ENCODE measurements at regions not wholly inside any gene's neighbourhood (a gene's known extent, or its start where the extent isn't known, plus 50 kb on each side); places are given as distances from the start of the nearest gene placed in this dataset.

DNA sequence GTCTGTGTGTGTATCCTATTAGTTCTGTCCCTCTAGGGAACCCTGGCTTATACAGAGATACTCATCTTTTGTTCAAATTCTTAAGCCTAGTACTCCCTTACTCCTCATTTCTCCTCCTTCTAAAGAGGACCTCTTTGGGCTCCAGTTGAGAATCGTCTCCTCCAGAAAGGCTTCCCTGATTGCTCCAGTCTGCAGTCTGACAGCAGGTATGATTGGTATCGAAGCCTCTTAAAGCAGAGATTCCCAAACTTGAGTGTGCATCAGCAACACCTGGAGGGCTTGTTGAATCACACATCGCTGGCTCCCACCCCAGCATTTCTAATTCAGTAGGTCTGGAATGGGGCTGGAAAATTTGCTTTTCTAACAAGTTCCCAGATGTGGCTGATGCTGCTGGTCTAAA, 60.9 kb upstream of the NMNAT3 start:
- TF ChIP-seq, protein P1, sequence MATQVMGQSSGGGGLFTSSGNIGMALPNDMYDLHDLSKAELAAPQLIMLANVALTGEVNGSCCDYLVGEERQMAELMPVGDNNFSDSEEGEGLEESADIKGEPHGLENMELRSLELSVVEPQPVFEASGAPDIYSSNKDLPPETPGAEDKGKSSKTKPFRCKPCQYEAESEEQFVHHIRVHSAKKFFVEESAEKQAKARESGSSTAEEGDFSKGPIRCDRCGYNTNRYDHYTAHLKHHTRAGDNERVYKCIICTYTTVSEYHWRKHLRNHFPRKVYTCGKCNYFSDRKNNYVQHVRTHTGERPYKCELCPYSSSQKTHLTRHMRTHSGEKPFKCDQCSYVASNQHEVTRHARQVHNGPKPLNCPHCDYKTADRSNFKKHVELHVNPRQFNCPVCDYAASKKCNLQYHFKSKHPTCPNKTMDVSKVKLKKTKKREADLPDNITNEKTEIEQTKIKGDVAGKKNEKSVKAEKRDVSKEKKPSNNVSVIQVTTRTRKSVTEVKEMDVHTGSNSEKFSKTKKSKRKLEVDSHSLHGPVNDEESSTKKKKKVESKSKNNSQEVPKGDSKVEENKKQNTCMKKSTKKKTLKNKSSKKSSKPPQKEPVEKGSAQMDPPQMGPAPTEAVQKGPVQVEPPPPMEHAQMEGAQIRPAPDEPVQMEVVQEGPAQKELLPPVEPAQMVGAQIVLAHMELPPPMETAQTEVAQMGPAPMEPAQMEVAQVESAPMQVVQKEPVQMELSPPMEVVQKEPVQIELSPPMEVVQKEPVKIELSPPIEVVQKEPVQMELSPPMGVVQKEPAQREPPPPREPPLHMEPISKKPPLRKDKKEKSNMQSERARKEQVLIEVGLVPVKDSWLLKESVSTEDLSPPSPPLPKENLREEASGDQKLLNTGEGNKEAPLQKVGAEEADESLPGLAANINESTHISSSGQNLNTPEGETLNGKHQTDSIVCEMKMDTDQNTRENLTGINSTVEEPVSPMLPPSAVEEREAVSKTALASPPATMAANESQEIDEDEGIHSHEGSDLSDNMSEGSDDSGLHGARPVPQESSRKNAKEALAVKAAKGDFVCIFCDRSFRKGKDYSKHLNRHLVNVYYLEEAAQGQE (IDR thresholded peaks at IDR 0.05; ENCODE audit: insufficient read depth in 1 of 2, low read depth in 2 of 2, low read length in 2 of 2): no peak
- no peak for TF ChIP-seq FOXP2 (optimal IDR thresholded peaks at IDR 0.05; ENCODE audit: borderline replicate concordance, extremely low read depth, extremely low read length, insufficient read depth)
- TF ChIP-seq POLR2AphosphoS5 (IDR thresholded peaks at IDR 0.05; ENCODE audit: low read depth, low read length): no peak
- TF ChIP-seq SIN3A (IDR thresholded peaks at IDR 0.05; ENCODE audit: borderline replicate concordance, insufficient read depth, low read length): no peak
- TF ChIP-seq TAF1 (IDR thresholded peaks at IDR 0.05; ENCODE audit: borderline replicate concordance, insufficient read depth, low read length): no peak

DNA sequence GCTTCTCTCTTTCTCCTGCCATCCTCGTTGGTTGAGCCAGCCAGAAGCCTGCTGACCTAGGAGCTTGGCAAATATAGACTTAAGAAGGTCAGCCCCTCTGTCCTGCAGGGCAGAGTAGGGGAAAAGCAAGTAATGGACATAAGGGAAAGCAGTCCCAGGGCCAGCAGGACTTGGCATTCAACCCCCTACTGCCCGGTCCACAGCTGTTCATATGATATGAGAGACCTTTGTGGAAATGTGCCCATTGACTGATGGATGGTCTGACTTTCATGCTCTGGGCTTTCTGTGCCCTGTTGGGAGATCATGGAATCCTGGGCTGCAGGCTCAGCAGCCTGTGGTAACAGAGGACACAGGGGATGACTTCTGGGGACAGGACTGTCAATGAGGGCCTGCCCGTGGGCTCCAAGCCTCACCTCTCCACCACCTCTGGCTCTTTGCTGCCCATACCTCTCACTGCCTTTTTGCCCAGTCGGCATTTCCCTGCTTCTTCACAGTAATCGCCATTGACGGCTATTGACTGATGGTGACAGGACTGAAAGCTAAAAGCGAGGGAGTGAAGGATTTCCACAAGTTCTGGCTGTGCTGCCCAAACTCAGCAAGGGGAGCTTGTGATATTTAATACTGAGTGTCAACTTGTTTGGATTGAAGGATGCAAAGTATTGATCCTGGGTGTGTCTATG, 60.0 kb upstream of the NMNAT3 start:
- no peak for TF ChIP-seq FOXP2 (optimal IDR thresholded peaks at IDR 0.05; ENCODE audit: borderline replicate concordance, extremely low read depth, extremely low read length, insufficient read depth)
- no peak for TF ChIP-seq SIN3A (IDR thresholded peaks at IDR 0.05; ENCODE audit: borderline replicate concordance, insufficient read depth, low read length)

DNA sequence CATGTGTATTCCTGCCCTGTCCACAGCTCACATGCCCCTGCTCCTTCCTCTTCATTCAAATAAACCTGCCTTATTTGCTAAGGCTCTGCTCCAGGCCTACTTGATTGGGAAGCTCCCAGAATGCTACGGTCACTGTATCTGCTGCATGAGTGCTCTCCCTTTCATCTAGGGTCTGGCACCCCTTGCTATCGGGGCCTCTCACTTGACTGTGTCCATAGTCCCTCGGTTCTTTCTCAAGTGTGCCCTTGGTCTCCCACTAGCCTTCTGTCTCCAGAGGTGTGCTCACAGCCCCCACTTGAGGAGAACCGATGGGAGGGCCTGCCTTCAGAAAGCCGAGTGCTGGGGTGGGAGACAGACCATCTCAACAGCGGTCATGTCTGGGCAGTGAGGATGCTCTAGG, 57.4 kb upstream of the NMNAT3 start:
- TF ChIP-seq TAF1 (IDR thresholded peaks at IDR 0.05; ENCODE audit: borderline replicate concordance, insufficient read depth, low read length) (no peak), POLR2AphosphoS5 (IDR thresholded peaks at IDR 0.05; ENCODE audit: low read depth, low read length) (no peak), SIN3A (IDR thresholded peaks at IDR 0.05; ENCODE audit: borderline replicate concordance, insufficient read depth, low read length) (no peak), FOXP2 (optimal IDR thresholded peaks at IDR 0.05; ENCODE audit: borderline replicate concordance, extremely low read depth, extremely low read length, insufficient read depth) (no peak)
- TF ChIP-seq, protein P1 (IDR thresholded peaks at IDR 0.05; ENCODE audit: insufficient read depth in 1 of 2, low read depth in 2 of 2, low read length in 2 of 2): no peak

DNA sequence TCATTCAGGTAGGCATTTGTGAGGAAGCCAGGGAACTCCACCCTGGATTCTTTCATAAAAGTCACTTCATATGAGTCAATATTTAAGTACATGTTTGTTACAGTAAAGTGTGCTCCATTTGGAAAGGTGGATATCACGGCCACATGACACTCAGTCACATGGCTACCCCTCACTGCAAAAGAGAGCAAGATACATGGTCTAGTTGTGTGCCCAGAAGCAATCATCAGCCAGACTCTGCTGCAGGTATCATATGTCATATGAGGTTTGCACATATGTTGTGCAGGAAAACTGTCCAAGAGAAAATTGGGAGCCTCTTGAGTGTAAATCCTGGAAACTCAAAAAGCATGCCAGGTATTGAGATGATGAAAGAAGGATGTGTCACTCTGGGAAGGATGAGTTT, 55.0 kb upstream of the NMNAT3 start:
- TF ChIP-seq FOXP2 (optimal IDR thresholded peaks at IDR 0.05; ENCODE audit: borderline replicate concordance, extremely low read depth, extremely low read length, insufficient read depth): no peak
- TF ChIP-seq TAF1 (IDR thresholded peaks at IDR 0.05; ENCODE audit: borderline replicate concordance, insufficient read depth, low read length): no peak
- TF ChIP-seq POLR2AphosphoS5 (IDR thresholded peaks at IDR 0.05; ENCODE audit: low read depth, low read length): no peak
- no peak for TF ChIP-seq SIN3A (IDR thresholded peaks at IDR 0.05; ENCODE audit: borderline replicate concordance, insufficient read depth, low read length)
- TF ChIP-seq, protein P1 (IDR thresholded peaks at IDR 0.05; ENCODE audit: insufficient read depth in 1 of 2, low read depth in 2 of 2, low read length in 2 of 2): no peak

DNA sequence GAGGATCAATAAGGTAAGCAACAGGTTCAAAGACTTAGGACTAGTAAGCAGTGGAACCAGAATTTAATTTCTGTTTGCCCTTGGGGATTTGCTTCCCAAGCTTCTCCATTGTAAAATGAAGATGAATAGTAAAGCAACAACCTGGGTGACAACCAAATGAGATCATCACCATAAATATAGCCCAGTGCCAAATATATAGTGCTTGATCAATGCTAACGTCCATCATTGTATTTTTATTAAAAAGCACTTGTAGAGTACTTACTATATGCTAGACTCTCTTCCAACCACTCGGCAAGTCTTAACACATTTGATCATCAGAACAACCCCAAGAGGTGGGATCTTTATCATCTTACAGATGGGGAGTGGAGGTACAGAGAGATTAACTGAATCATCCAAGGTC, 51.5 kb upstream of the NMNAT3 start:
- TF ChIP-seq, protein P1 (IDR thresholded peaks at IDR 0.05; ENCODE audit: insufficient read depth in 1 of 2, low read depth in 2 of 2, low read length in 2 of 2): no peak
- TF ChIP-seq SIN3A (IDR thresholded peaks at IDR 0.05; ENCODE audit: borderline replicate concordance, insufficient read depth, low read length): no peak
- TF ChIP-seq POLR2AphosphoS5 (IDR thresholded peaks at IDR 0.05; ENCODE audit: low read depth, low read length): no peak
- no peak for TF ChIP-seq FOXP2 (optimal IDR thresholded peaks at IDR 0.05; ENCODE audit: borderline replicate concordance, extremely low read depth, extremely low read length, insufficient read depth)
- no peak for TF ChIP-seq TAF1 (IDR thresholded peaks at IDR 0.05; ENCODE audit: borderline replicate concordance, insufficient read depth, low read length)

Data from PFSK-1 (cell line).